HepG2 (cell line): ENCODE measurements at regions not wholly inside any gene's neighbourhood (a gene's known extent, or its start where the extent isn't known, plus 50 kb on each side); places are given as distances from the start of the nearest gene placed in this dataset.

ENCODE experiments used
- ATAC-seq: fragments of 200-7000 bp; cut with Tn5 transposase; 3 replicates; pipeline ENCODE4 v1.9.1; 2020; ENCODE audit warnings: mild to moderate bottlenecking, moderate library complexity
- BruUV-seq: library from RNA; stranded (reverse); fragments of 400-500 nt; replicated peaks from 2 replicates; lab custom pipeline; 2021; lab: Mats Ljungman, UMichigan
- CTCF ChIA-PET: fragments of 300-600 bp; formaldehyde crosslinking; extraction: SDS; loops from one replicate; lab custom pipeline; 2021; ENCODE audit warnings: low total read pairs, inconsistent platforms, low intra/inter-chr PET ratio; lab: Yijun Ruan, JAX
- POLR2A ChIA-PET: fragments of 350-600 bp; sonication (Branson Sonifier 250); formaldehyde crosslinking; loops from one replicate; lab custom pipeline; 2020; ENCODE audit warnings: antibody characterized with exemption, inconsistent platforms; lab: Yijun Ruan, JAX
- DNase-seq: peaks from one replicate; pipeline ENCODE4 v3.0.0-alpha.2; 2015; ENCODE audit warnings: low spot score
- FAIRE-seq: peaks from 3 replicates; lab custom pipeline; 2011; peaks lifted over from hg19 to GRCh38; lab: Jason Lieb, UNC
- H2AFZ ChIP-seq: one replicate; pipeline ENCODE4 v1.6.1; 2011; ENCODE audit warnings: low read length, inconsistent platforms
- H3K27ac ChIP-seq: fragments of 300-600 bp; 3 replicates; pipeline ENCODE4 v1.8.0; 2011; ENCODE audit warnings: mixed run types, mild to moderate bottlenecking, mixed read lengths, low read length, inconsistent platforms; ENCODE audit not compliant: insufficient read depth; ENCODE audit errors: extremely low read length
- H3K27me3 ChIP-seq, 2 experiments: fragments of 200-600 bp in 1 of 2; 2 replicates in 1 of 2; 3 replicates in 1 of 2; pipeline versions ENCODE4 v1.6.0 to v1.8.0; 2011; ENCODE audit warnings: low read length in 2 of 2, mild to moderate bottlenecking in 2 of 2, moderate library complexity in 2 of 2, inconsistent platforms in 1 of 2; ENCODE audit not compliant: insufficient read depth in 2 of 2, control insufficient read depth in 1 of 2
- H3K36me3 ChIP-seq, 2 experiments: fragments of 200-600 bp in 1 of 2; replicated peaks in 1 of 2; 2 replicates in 1 of 2; 3 replicates in 1 of 2; pipeline versions ENCODE4 v1.5.1 to v1.8.0; 2011; ENCODE audit warnings: low read length in 2 of 2, inconsistent platforms in 1 of 2; ENCODE audit not compliant: insufficient read depth in 2 of 2, control insufficient read depth in 1 of 2
- H3K4me1 ChIP-seq: 2 replicates; pipeline ENCODE4 v1.5.1; 2012; ENCODE audit warnings: low read length, inconsistent platforms; ENCODE audit not compliant: insufficient read depth
- H3K4me2 ChIP-seq: 2 replicates; pipeline ENCODE4 v1.6.0; 2011; ENCODE audit warnings: low read depth, low read length, inconsistent platforms
- H3K4me3 ChIP-seq, 3 experiments: fragments of 200-600 bp in 1 of 3; sonication (generic), shearing (Covaris generic) in 1 of 3; replicated peaks in 1 of 3; 2 replicates each; pipeline ENCODE4 v1.5.1; 2011 to 2016; ENCODE audit warnings: low read length in 3 of 3, inconsistent platforms in 2 of 3, low read depth in 2 of 3, mild to moderate bottlenecking in 2 of 3, control low read depth in 1 of 3, mixed read lengths in 1 of 3; ENCODE audit not compliant: insufficient read depth in 1 of 3
- H3K79me2 ChIP-seq: one replicate; pipeline ENCODE4 v1.6.1; 2011; ENCODE audit warnings: low read length, inconsistent platforms; ENCODE audit not compliant: insufficient read depth
- H3K9ac ChIP-seq: 2 replicates; pipeline ENCODE4 v1.6.0; 2011; ENCODE audit warnings: mild to moderate bottlenecking, low read depth, low read length, inconsistent platforms; ENCODE audit not compliant: insufficient read depth
- H3K9me3 ChIP-seq: 2 replicates; pipeline ENCODE4 v1.5.1; 2012; ENCODE audit warnings: mild to moderate bottlenecking, low read length
- H4K20me1 ChIP-seq: 2 replicates; pipeline ENCODE4 v1.6.0; 2011; ENCODE audit warnings: inconsistent platforms, mild to moderate bottlenecking, low read length, moderate library complexity; ENCODE audit not compliant: insufficient read depth
- RORA ChIP-seq: sonication (generic); formaldehyde crosslinking; IDR thresholded peaks from 2 replicates; pipeline ENCODE4 v1.5.0; 2020; ENCODE audit warnings: mild to moderate bottlenecking, missing genetic modification reagents, moderate library complexity
- ZKSCAN5 ChIP-seq: sonication (generic); formaldehyde crosslinking; IDR thresholded peaks from 2 replicates; pipeline ENCODE4 v1.5.1; 2020; ENCODE audit warnings: mild to moderate bottlenecking, missing genetic modification reagents
- ZNF138 ChIP-seq: sonication (generic); formaldehyde crosslinking; IDR thresholded peaks from 2 replicates; pipeline ENCODE4 v1.5.0; 2020; ENCODE audit warnings: mild to moderate bottlenecking, low read depth, missing genetic modification reagents
- ZNF225 ChIP-seq: sonication (generic); formaldehyde crosslinking; IDR thresholded peaks from 2 replicates; pipeline ENCODE4 v1.4.0; 2020; ENCODE audit warnings: mild to moderate bottlenecking, missing genetic modification reagents
- WGBS: methylation state at CpG from one replicate; pipeline ENCODE4 v1.1.6; 2017; ENCODE audit warnings: low lambda C conversion rate; 5-methylcytosine and 5-hydroxymethylcytosine counted together
- in situ Hi-C: cut with HindIII; loops from 2 replicates; pipeline ENCODE4 v1.10.0; 2017; ENCODE audit warnings: low pct_unique_long_range_greater_than_20kb; ENCODE audit not compliant: extremely low pct_ligation_motif_present
- intact Hi-C: fragments of 100-400 bp; cut with micrococcal nuclease; formaldehyde crosslinking; loops from one replicate; pipeline ENCODE4 v1.10.0; 2022; ENCODE audit not compliant: unreplicated experiment
- TF ChIP-seq, protein P1 (sequence below): sonication (generic); formaldehyde crosslinking; IDR thresholded peaks from 2 replicates; pipeline ENCODE4 v1.4.0; 2020; ENCODE audit warnings: low read depth, missing genetic modification reagents

- no TSS peak for BruUV-seq
- Histone ChIP-seq H2AFZ (no peak overlapping the region), H4K20me1 (no peaks in the 10 kb centered on the region), H3K27ac (no peak overlapping the region), H3K4me3 (no peak overlapping the region), H3K4me1 (no peaks in the 10 kb centered on the region), H3K4me2 (no peak overlapping the region), H3K9me3 (no peaks in the 10 kb centered on the region), H3K79me2 (no peaks in the 10 kb centered on the region), H3K36me3 (no peaks in the 10 kb centered on the region), H3K27me3 (0 out of 5 replicates have a peak, but pooled peaks cover 0 to 2% of the 10 kb centered on the region in 2 experiments), H3K9ac (no peak overlapping the region)
- TF ChIP-seq, protein P1, sequence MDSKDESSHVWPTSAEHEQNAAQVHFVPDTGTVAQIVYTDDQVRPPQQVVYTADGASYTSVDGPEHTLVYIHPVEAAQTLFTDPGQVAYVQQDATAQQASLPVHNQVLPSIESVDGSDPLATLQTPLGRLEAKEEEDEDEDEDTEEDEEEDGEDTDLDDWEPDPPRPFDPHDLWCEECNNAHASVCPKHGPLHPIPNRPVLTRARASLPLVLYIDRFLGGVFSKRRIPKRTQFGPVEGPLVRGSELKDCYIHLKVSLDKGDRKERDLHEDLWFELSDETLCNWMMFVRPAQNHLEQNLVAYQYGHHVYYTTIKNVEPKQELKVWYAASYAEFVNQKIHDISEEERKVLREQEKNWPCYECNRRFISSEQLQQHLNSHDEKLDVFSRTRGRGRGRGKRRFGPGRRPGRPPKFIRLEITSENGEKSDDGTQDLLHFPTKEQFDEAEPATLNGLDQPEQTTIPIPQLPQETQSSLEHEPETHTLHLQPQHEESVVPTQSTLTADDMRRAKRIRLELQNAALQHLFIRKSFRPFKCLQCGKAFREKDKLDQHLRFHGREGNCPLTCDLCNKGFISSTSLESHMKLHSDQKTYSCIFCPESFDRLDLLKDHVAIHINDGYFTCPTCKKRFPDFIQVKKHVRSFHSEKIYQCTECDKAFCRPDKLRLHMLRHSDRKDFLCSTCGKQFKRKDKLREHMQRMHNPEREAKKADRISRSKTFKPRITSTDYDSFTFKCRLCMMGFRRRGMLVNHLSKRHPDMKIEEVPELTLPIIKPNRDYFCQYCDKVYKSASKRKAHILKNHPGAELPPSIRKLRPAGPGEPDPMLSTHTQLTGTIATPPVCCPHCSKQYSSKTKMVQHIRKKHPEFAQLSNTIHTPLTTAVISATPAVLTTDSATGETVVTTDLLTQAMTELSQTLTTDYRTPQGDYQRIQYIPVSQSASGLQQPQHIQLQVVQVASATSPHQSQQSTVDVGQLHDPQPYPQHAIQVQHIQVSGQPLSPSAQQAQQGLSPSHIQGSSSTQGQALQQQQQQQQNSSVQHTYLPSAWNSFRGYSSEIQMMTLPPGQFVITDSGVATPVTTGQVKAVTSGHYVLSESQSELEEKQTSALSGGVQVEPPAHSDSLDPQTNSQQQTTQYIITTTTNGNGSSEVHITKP, result no peak
- 0 out of 2 replicates have a peak, but pooled peaks have one; percentile 53 for TF ChIP-seq ZNF225 (CRISPR knock-in tag)
- DNase-seq (no peak), ATAC-seq (no peak), FAIRE-seq (no peak)
- WGBS, result 33% methylated on average over 8 of the region's 8 CpGs
- CTCF ChIA-PET, result no interaction called here
- POLR2A ChIA-PET, result no interaction called here
- intact Hi-C loops, result no loop called here
- in situ Hi-C loops, result no loop called here
These were observed 163.9 kb upstream of the PRNP start for GRCh38 chr20:4522310-4522709.

GRCh38 chr20:4521170-4521968 lies 164.9 kb upstream of the PRNP start:
- H3K4me1 ChIP-seq, result no peaks in the 10 kb centered on the region

More at GRCh38 chr20:4521170-4521968, 164.9 kb upstream of the PRNP start:
- Histone ChIP-seq H3K79me2 (no peaks in the 10 kb centered on the region), H3K4me2 (no peak overlapping the region), H3K4me3 (no peak overlapping the region), H2AFZ (no peak overlapping the region), H4K20me1 (no peaks in the 10 kb centered on the region), H3K27ac (no peak overlapping the region), H3K36me3 (no peaks in the 10 kb centered on the region), H3K9me3 (no peaks in the 10 kb centered on the region), H3K27me3 (0 out of 5 replicates have a peak, but pooled peaks cover 0 to 2% of the 10 kb centered on the region in 2 experiments), H3K9ac (no peak overlapping the region)
- no peak for DNase-seq
- no TSS peak for BruUV-seq
- no peak; the same call in 1 of the 3 replicates for ATAC-seq
- CTCF ChIA-PET, result no interaction called here
- in situ Hi-C loops (no loop called here), intact Hi-C loops (no loop called here)
- FAIRE-seq, result no peak
- 15% methylated on average over 16 of the region's 16 CpGs for WGBS
- TF ChIP-seq RORA (no peak), ZNF138 (no peak), ZKSCAN5 (CRISPR knock-in tag) (no peak)
- POLR2A ChIA-PET, result no interaction called here
